GM21381 (cell line): ENCODE measurements at regions not wholly inside any gene's neighbourhood (a gene's known extent, or its start where the extent isn't known, plus 50 kb on each side); places are given as distances from the start of the nearest gene placed in this dataset.

Experiments
- ATAC-seq: cut with Tn5 transposase; IDR thresholded peaks from one replicate; pipeline ENCODE4 v1.9.1; 2021; ENCODE audit warnings: mild to moderate bottlenecking, moderate library complexity; ENCODE audit not compliant: unreplicated experiment

- no peak for ATAC-seq
Measured at GRCh38 chr3:81291586-81291985, 469.9 kb downstream of the GBE1 start.

DNA sequence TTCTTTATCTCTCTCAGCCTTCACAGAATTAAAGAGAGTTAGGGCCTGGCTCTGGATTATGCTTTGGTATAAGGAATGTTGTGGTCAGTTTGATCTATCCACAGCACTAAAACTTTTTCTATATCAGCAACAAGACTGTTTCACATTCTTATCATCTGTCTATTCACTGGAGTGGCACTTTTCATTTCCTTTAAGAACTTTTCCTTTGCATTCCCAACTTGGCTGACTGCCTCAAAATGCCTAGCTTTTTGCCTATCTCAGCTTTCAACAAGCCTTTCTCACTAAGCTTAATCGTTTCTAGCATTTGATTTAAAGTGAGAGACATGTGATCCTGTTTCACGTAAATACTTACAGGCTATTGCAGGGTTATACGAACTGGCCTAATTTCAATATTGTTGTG is 471.8 kb downstream of the GBE1 start:
- ATAC-seq, result no peak

DNA sequence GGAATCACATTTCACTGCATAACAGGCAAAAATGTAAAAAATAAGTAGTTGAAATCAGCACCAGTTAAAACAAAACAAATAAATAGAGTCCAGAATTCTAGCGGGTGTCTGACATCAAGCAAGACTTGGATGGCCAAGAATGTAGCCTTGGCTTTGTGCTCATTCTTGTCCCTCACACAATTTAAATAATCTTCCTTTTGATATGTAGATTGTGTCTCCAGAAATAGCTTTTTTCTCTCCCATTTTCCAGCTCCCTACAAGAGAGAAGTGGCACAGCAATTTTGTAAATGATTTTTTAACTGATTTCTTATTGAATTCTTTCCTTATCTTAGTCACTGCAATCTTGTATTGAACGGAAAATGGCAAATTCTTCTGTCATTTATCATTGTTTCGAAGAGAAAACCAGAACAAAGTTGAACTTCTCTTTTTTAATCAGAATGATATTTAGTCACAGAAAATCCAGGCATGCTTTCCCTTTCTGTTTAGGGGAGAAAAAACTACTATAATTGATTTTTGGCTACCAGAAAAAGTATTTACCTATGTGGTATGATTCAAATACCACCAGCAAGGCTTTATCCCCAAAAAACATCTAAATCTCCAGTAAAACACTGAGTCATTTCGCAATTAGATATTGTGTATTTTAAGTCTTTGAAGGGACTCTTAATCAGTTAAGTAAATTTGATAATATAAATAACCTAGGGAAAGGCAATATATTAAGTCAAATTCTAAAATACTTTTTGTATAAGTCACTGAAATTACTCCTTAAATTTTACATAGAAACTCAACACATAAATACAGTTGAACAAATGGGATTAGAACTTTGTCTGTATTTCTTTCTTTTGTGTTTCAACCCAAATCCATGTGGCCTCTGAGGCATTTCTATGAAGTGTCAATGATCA is 481.7 kb downstream of the GBE1 start:
- ATAC-seq, result no peak

DNA sequence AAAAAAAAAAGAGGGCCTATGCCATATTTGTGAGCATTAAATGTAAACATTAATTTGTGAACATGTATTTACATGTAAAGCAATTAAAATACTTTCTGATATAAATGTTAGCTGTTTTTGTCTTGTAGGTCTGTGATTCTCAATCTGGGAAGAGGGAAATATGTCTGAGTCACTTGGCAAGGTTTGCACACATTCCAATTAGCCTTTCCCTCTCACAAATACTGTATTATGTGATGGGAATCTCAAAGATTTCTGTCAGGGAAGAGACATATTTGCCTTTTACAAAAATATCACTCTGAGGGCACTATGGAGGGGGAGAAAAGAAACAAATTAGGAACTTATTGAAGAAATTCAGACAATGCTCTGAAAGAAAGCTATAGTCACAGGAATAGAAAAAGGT is 483.6 kb downstream of the GBE1 start:
- no peak for ATAC-seq

GRCh38 chr3:81274671-81275070 is 486.8 kb downstream of the GBE1 start:
- ATAC-seq, result no peak

GRCh38 chr3:81270603-81271379 is 490.7 kb downstream of the GBE1 start:
- peak; percentile 97 for ATAC-seq

- no peak for ATAC-seq
Measured at GRCh38 chr3:81268526-81268925, 492.9 kb downstream of the GBE1 start.

- ATAC-seq, result no peak
Measured at GRCh38 chr3:81261996-81262395, 499.4 kb downstream of the GBE1 start.

- no peak for ATAC-seq
Measured at GRCh38 chr3:81255463-81255862, 506.0 kb downstream of the GBE1 start.

DNA sequence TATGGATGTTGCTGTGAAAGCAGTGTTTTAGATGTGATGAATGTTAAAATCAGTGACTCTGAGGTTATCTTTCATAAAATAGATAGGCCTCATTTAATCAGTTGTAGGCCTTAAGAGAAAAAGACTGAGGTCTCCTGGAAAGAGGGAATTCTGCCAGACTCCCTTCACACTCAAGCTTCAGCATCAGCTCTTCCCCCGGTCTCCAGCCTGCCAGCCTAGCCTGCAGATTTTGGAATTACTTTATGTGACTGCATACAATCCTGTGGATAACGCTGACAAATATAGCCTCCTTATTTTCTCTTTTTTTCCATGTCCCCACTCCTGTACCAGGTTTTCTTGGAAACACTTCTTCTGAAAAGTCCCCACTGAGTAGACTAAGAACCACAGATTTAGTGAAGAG is 510.3 kb downstream of the GBE1 start:
- no peak for ATAC-seq

- ATAC-seq, result no peak
Measured at GRCh38 chr3:81249540-81250029, 511.9 kb downstream of the GBE1 start.

GRCh38 chr3:81245501-81245900 is 515.9 kb downstream of the GBE1 start:
- no peak for ATAC-seq

GRCh38 chr3:81245043-81245442 is 516.4 kb downstream of the GBE1 start:
- no peak for ATAC-seq

DNA sequence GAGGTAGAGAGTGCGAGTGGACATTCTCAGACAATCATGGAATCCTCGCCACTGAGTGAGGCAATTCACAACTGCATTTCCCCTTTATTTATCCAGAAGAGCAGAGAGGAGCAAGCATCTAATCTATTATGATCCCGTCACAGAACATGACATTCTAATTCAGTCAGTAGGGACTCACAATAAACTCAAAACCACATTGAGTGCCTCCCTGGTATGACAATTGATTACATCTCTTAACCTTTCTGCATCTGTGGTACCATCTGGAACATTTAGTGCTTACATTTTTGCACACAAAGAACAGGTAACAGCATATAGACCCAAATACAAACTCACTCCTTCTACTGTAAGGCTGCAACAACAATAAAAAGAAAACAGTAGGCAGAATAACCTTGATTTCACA is 517.2 kb downstream of the GBE1 start:
- no peak for ATAC-seq

DNA sequence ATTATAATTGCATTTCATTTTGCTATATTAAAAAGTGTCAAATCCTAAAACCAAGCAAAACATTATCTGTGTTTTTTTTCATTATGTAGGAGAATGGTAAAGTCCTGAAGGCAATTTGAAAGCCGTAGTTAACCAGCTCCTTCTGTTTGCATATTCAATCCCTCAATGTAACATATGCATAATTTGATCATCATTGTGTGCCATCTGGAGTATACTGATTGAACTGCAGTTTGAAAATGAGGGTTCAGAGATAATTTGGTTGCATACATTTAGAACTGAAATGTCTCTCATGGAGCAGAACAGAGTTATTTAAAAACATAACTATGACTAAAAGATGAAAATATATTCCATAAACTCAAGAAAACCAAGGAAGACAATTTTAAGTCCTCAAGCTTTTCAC is 518.6 kb downstream of the GBE1 start:
- no peak for ATAC-seq

DNA sequence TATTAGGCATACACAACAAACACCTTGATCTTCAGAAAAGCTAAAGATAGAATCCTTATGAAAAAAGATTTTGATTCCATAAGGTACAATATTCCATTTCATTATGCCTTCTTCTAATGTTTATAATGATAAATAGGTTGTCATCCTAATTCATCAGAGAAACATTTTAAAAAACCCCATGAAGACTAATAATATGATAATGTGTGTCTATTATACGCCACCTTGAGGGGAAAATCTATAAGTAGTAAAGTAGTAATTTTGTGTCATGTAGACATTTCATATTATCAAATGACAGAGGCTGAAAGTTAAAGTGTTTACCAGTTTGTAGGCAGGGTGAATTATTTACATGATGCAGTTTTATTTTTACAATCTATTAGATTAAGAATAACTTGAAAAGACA is 524.3 kb downstream of the GBE1 start:
- ATAC-seq, result no peak

DNA sequence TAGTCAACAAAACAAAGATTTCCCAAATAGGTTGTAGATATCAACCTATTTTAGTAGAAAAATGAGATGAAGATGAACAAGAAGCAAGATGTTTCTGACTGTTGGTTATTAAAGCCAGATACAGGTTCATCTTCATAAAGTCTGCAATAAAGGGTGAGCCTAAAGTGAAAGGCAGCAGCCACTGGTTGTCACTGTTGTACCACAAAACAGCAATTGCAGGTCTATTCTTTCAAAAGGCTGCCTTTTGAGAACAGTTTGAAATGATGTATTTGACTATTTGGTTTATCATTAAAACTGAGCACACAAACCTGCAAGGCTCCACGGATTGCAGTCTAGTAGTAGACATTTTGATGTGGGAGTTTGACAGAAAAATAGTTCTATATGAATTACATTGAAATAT is 543.4 kb downstream of the GBE1 start:
- ATAC-seq, result no peak

GRCh38 chr3:81217101-81217500 is 544.3 kb downstream of the GBE1 start:
- no peak for ATAC-seq

GRCh38 chr3:81216192-81216591 is 545.3 kb downstream of the GBE1 start:
- ATAC-seq, result no peak

DNA sequence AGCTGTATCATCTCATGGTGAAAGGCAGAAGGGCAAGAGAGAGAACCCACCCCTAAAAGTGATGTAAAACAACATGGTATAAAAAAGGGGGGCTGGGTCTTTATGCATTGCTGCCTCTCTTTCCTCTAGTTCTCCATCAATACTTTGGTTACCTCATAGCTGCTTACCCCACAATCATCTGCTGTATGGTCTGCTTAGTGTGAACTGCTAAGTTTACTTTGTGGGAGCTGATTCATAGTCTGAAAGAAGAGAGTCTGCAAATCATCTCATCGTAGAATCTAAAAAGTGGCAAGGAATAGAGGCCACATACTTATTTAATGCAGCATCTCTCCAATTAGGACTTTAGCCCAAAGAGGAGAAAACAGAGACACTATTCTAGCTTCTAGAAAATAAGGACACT is 546.8 kb downstream of the GBE1 start:
- ATAC-seq, result no peak

- ATAC-seq, result no peak
Measured at GRCh38 chr3:81199587-81199986, 561.9 kb downstream of the GBE1 start.

GRCh38 chr3:81198756-81199155 is 562.7 kb downstream of the GBE1 start:
- ATAC-seq, result no peak
